ENCODE measurements at regions not wholly inside any gene's neighbourhood (a gene's known extent, or its start where the extent isn't known, plus 50 kb on each side); places are given as distances from the start of the nearest gene placed in this dataset.

- FAIRE-seq = no peak
- H3K4me3 ChIP-seq (ENCODE audit: low read depth, low read length) = no peak overlapping the region
- no peaks in the 10 kb centered on the region for H3K36me3 ChIP-seq (ENCODE audit: control insufficient read depth, insufficient read depth, low read length)
- TF ChIP-seq CTCF (IDR thresholded peaks at IDR 0.05; ENCODE audit: insufficient read depth, low read length, severe bottlenecking) = no peak
- no peak for DNase-seq (ENCODE audit: low read depth)
- H3K27me3 ChIP-seq (ENCODE audit: control insufficient read depth, insufficient read depth, low read length) = no peaks in the 10 kb centered on the region
These were observed 51.9 kb upstream of the IRF2 start for GRCh38 chr4:184526228-184526627.
